DOHH2 (cell line): ENCODE measurements at regions not wholly inside any gene's neighbourhood (a gene's known extent, or its start where the extent isn't known, plus 50 kb on each side); places are given as distances from the start of the nearest gene placed in this dataset.

ENCODE experiments used
- H3F3A ChIP-seq: fragments of 200-600 bp; sonication (generic), shearing (Covaris generic); 2 replicates; pipeline ENCODE4 v1.6.0; 2016; ENCODE audit warnings: antibody characterized with exemption, mild to moderate bottlenecking; ENCODE audit not compliant: control insufficient read depth, insufficient read depth
- H3K27ac ChIP-seq: fragments of 200-600 bp; sonication (generic); 2 replicates; pipeline ENCODE4 v1.5.1; 2014; ENCODE audit warnings: low read depth, mild to moderate bottlenecking, low read length, moderate library complexity
- H3K27me3 ChIP-seq: fragments of 200-600 bp; sonication (generic); 2 replicates; pipeline ENCODE4 v1.6.1; 2014; ENCODE audit warnings: mild to moderate bottlenecking, low read length, mixed read lengths; ENCODE audit not compliant: control insufficient read depth
- H3K36me3 ChIP-seq: fragments of 200-600 bp; sonication (generic); 2 replicates; pipeline ENCODE4 v1.6.1; 2014; ENCODE audit warnings: mild to moderate bottlenecking, low read length, moderate library complexity, mixed read lengths; ENCODE audit not compliant: control insufficient read depth
- H3K4me1 ChIP-seq: fragments of 200-600 bp; sonication (generic); 2 replicates; pipeline ENCODE4 v1.6.1; 2014; ENCODE audit warnings: mild to moderate bottlenecking, low read length, mixed read lengths; ENCODE audit not compliant: control insufficient read depth
- H3K4me2 ChIP-seq: fragments of 200-600 bp; sonication (generic); 2 replicates; pipeline ENCODE4 v1.6.0; 2014; ENCODE audit warnings: mild to moderate bottlenecking, low read length, moderate library complexity
- H3K4me3 ChIP-seq: fragments of 200-600 bp; sonication (generic); 2 replicates; pipeline ENCODE4 v1.5.1; 2014; ENCODE audit warnings: mild to moderate bottlenecking, low read length, mixed read lengths
- H3K79me2 ChIP-seq: fragments of 200-600 bp; sonication (generic); 2 replicates; pipeline ENCODE4 v1.6.1; 2014; ENCODE audit warnings: mild to moderate bottlenecking, low read length, mixed read lengths; ENCODE audit not compliant: control insufficient read depth
- H3K9me2 ChIP-seq: fragments of 200-600 bp; sonication (generic); replicated peaks from 2 replicates; pipeline ENCODE4 v1.6.1; 2014; ENCODE audit warnings: mild to moderate bottlenecking, low read length, mixed read lengths; ENCODE audit not compliant: control insufficient read depth
- H3K9me3 ChIP-seq: fragments of 200-600 bp; sonication (generic); 2 replicates; pipeline ENCODE4 v1.6.1; 2014; ENCODE audit warnings: antibody characterized with exemption, low read length, mixed read lengths; ENCODE audit not compliant: control insufficient read depth, insufficient read depth
- H4K20me1 ChIP-seq: fragments of 200-600 bp; sonication (generic); 2 replicates; pipeline ENCODE4 v1.6.0; 2014; ENCODE audit warnings: low read depth, mild to moderate bottlenecking, antibody characterized with exemption, low read length, moderate library complexity; ENCODE audit not compliant: control insufficient read depth, insufficient read depth
- CTCF ChIP-seq: fragments of 200-600 bp; sonication (generic); IDR thresholded peaks from one replicate; pipeline ENCODE4 v1.5.1; 2014; ENCODE audit warnings: antibody characterized with exemption, mild to moderate bottlenecking, low read depth, low read length; ENCODE audit not compliant: poor library complexity, severe bottlenecking
- EZH2phosphoT487 ChIP-seq: fragments of 200-600 bp; sonication (generic); IDR thresholded peaks from 2 replicates; pipeline ENCODE4 v1.6.1; 2017; ENCODE audit warnings: borderline replicate concordance, mild to moderate bottlenecking, antibody characterized with exemption, low read length, moderate library complexity, mixed read lengths

- Histone ChIP-seq H4K20me1 (no peaks in the 10 kb centered on the region), H3K4me1 (no peaks in the 10 kb centered on the region), H3K9me3 (no peaks in the 10 kb centered on the region), H3F3A (no peaks in the 10 kb centered on the region), H3K4me2 (no peak overlapping the region), H3K4me3 (no peak overlapping the region), H3K9me2 (no peaks in the 10 kb centered on the region), H3K27me3 (no peaks in the 10 kb centered on the region), H3K79me2 (no peaks in the 10 kb centered on the region), H3K27ac (no peak overlapping the region), H3K36me3 (no peaks in the 10 kb centered on the region)
- TF ChIP-seq CTCF = no peak
Observed at GRCh38 chr11:134612140-134613030, 200.3 kb upstream of the B3GAT1 start.

- Histone ChIP-seq H3K36me3 (no peaks in the 10 kb centered on the region), H3K27me3 (no peaks in the 10 kb centered on the region), H3K4me1 (no peaks in the 10 kb centered on the region), H3F3A (no peaks in the 10 kb centered on the region), H3K4me2 (no peak overlapping the region), H3K79me2 (no peaks in the 10 kb centered on the region), H4K20me1 (no peaks in the 10 kb centered on the region), H3K4me3 (no peak overlapping the region), H3K9me2 (no peaks in the 10 kb centered on the region), H3K27ac (no peak overlapping the region), H3K9me3 (no peaks in the 10 kb centered on the region)
- no peak for TF ChIP-seq EZH2phosphoT487
- no peak for TF ChIP-seq CTCF
Observed at GRCh38 chr11:134611537-134611936, 199.5 kb upstream of the B3GAT1 start.

GRCh38 chr11:134610116-134610910 is 198.3 kb upstream of the B3GAT1 start:
- no peaks in the 10 kb centered on the region for H3K4me1 ChIP-seq
- no peak for TF ChIP-seq EZH2phosphoT487
- H3K27ac ChIP-seq = no peak overlapping the region
- H3K4me3 ChIP-seq = no peak overlapping the region
- H3K27me3 ChIP-seq = no peaks in the 10 kb centered on the region
- no peaks in the 10 kb centered on the region for H3K79me2 ChIP-seq
- no peaks in the 10 kb centered on the region for H3F3A ChIP-seq
- no peaks in the 10 kb centered on the region for H3K9me3 ChIP-seq
- no peaks in the 10 kb centered on the region for H3K36me3 ChIP-seq
- no peaks in the 10 kb centered on the region for H4K20me1 ChIP-seq
- no peak overlapping the region for H3K4me2 ChIP-seq
- H3K9me2 ChIP-seq = no peaks in the 10 kb centered on the region
